Muscle layer of duodenum (tissue), 2 donors: ENCODE measurements at regions not wholly inside any gene's neighbourhood (a gene's known extent, or its start where the extent isn't known, plus 50 kb on each side); places are given as distances from the start of the nearest gene placed in this dataset.

Experiments used
- H3K27ac ChIP-seq: one replicate; pipeline ENCODE4 v1.7.0; 2013; ENCODE audit warnings: mild to moderate bottlenecking, low read length
- H3K27me3 ChIP-seq: one replicate; pipeline ENCODE4 v1.7.0; 2013; ENCODE audit warnings: low read depth, mild to moderate bottlenecking, control low read depth, low read length
- H3K36me3 ChIP-seq, 2 donors: one replicate each; pipeline ENCODE4 v1.7.0; 2013; ENCODE audit warnings: low read length in 2 of 2, control low read depth in 1 of 2, mild to moderate bottlenecking in 1 of 2; ENCODE audit not compliant: insufficient read depth in 2 of 2, control insufficient read depth in 1 of 2
- H3K4me1 ChIP-seq, 2 donors: one replicate each; pipeline ENCODE4 v1.7.0; 2013; ENCODE audit warnings: low read length in 2 of 2, mild to moderate bottlenecking in 2 of 2, control low read depth in 1 of 2, moderate library complexity in 1 of 2; ENCODE audit not compliant: insufficient read depth in 2 of 2, control insufficient read depth in 1 of 2
- H3K4me3 ChIP-seq, 2 donors: one replicate each; pipeline ENCODE4 v1.7.0; 2013; ENCODE audit warnings: low read length in 2 of 2, low read depth in 1 of 2, mild to moderate bottlenecking in 1 of 2
- H3K9me3 ChIP-seq, 2 donors: one replicate each; pipeline ENCODE4 v1.7.0; 2013; ENCODE audit warnings: low read length in 2 of 2, control low read depth in 1 of 2, mild to moderate bottlenecking in 1 of 2; ENCODE audit not compliant: control insufficient read depth in 1 of 2
- donor health status: healthy.

- Histone ChIP-seq H3K36me3 (no peaks in the 10 kb centered on the region), H3K27ac (no peak overlapping the region), H3K4me1 (no peaks in the 10 kb centered on the region), H3K4me3 (no peak overlapping the region), H3K9me3 (no peaks in the 10 kb centered on the region), H3K27me3 (no peaks in the 10 kb centered on the region)
Measured at GRCh38 chr4:126859872-126860271, 772.9 kb upstream of the INTU start.

- Histone ChIP-seq H3K4me1 (no peaks in the 10 kb centered on the region), H3K27ac (no peak overlapping the region), H3K4me3 (no peak overlapping the region), H3K36me3 (no peaks in the 10 kb centered on the region), H3K9me3 (no peaks in the 10 kb centered on the region), H3K27me3 (no peaks in the 10 kb centered on the region)
Measured at GRCh38 chr4:126860308-126860707, 772.4 kb upstream of the INTU start.

GRCh38 chr4:126869967-126870366, 762.8 kb upstream of the INTU start:
- H3K27me3 ChIP-seq, result no peaks in the 10 kb centered on the region
- H3K27ac ChIP-seq, result no peak overlapping the region
- H3K9me3 ChIP-seq, result peaks cover 0 to 2% of the 10 kb centered on the region in 2 donors
- no peak overlapping the region for H3K4me3 ChIP-seq
- H3K36me3 ChIP-seq, result no peaks in the 10 kb centered on the region
- no peaks in the 10 kb centered on the region for H3K4me1 ChIP-seq

- H3K4me1 ChIP-seq, result no peaks in the 10 kb centered on the region
- H3K27me3 ChIP-seq, result no peaks in the 10 kb centered on the region
- H3K4me3 ChIP-seq, result no peak overlapping the region
- H3K9me3 ChIP-seq, result peaks cover 0 to 2% of the 10 kb centered on the region in 2 donors
- no peaks in the 10 kb centered on the region for H3K36me3 ChIP-seq
- H3K27ac ChIP-seq, result no peak overlapping the region
Measured at GRCh38 chr4:126871810-126872209, 760.9 kb upstream of the INTU start.

- H3K27me3 ChIP-seq, result no peaks in the 10 kb centered on the region
- no peaks in the 10 kb centered on the region for H3K4me1 ChIP-seq
- H3K27ac ChIP-seq, result no peak overlapping the region
- H3K36me3 ChIP-seq, result no peaks in the 10 kb centered on the region
- H3K4me3 ChIP-seq, result no peak overlapping the region
- peaks cover 0 to 2% of the 10 kb centered on the region in 2 donors for H3K9me3 ChIP-seq
Measured at GRCh38 chr4:126874533-126874932, 758.2 kb upstream of the INTU start.

GRCh38 chr4:126888968-126889367, 743.8 kb upstream of the INTU start:
- Histone ChIP-seq H3K4me3 (no peak overlapping the region), H3K27me3 (no peaks in the 10 kb centered on the region), H3K9me3 (no peaks in the 10 kb centered on the region), H3K27ac (no peak overlapping the region), H3K4me1 (no peaks in the 10 kb centered on the region), H3K36me3 (no peaks in the 10 kb centered on the region)

- Histone ChIP-seq H3K36me3 (no peaks in the 10 kb centered on the region), H3K27ac (no peak overlapping the region), H3K27me3 (no peaks in the 10 kb centered on the region), H3K4me1 (no peaks in the 10 kb centered on the region), H3K9me3 (peaks cover 0 to 4% of the 10 kb centered on the region in 2 donors), H3K4me3 (no peak overlapping the region)
Measured at GRCh38 chr4:126890383-126890782, 742.4 kb upstream of the INTU start.

GRCh38 chr4:126890994-126891393, 741.8 kb upstream of the INTU start:
- H3K9me3 ChIP-seq, result peaks cover 0 to 4% of the 10 kb centered on the region in 2 donors
- H3K4me3 ChIP-seq, result no peak overlapping the region
- H3K36me3 ChIP-seq, result no peaks in the 10 kb centered on the region
- H3K27ac ChIP-seq, result no peak overlapping the region
- H3K27me3 ChIP-seq, result no peaks in the 10 kb centered on the region
- H3K4me1 ChIP-seq, result no peaks in the 10 kb centered on the region

- H3K27ac ChIP-seq, result no peak overlapping the region
- peaks cover 0 to 4% of the 10 kb centered on the region in 2 donors for H3K9me3 ChIP-seq
- no peak overlapping the region for H3K4me3 ChIP-seq
- no peaks in the 10 kb centered on the region for H3K27me3 ChIP-seq
- peaks cover 0 to 11% of the 10 kb centered on the region in 2 donors for H3K4me1 ChIP-seq
- H3K36me3 ChIP-seq, result no peaks in the 10 kb centered on the region
Measured at GRCh38 chr4:126894963-126895362, 737.8 kb upstream of the INTU start.

GRCh38 chr4:126895988-126896570, 736.7 kb upstream of the INTU start:
- Histone ChIP-seq H3K36me3 (no peaks in the 10 kb centered on the region), H3K27me3 (no peaks in the 10 kb centered on the region), H3K9me3 (peaks cover 0 to 4% of the 10 kb centered on the region in 2 donors), H3K4me3 (no peak overlapping the region), H3K4me1 (peaks cover 0 to 11% of the 10 kb centered on the region in 2 donors), H3K27ac (no peak overlapping the region)

GRCh38 chr4:126897038-126897437, 735.7 kb upstream of the INTU start:
- no peaks in the 10 kb centered on the region for H3K27me3 ChIP-seq
- H3K4me3 ChIP-seq, result no peak overlapping the region
- no peak overlapping the region for H3K27ac ChIP-seq
- H3K36me3 ChIP-seq, result no peaks in the 10 kb centered on the region
- H3K9me3 ChIP-seq, result peaks cover 0 to 4% of the 10 kb centered on the region in 2 donors
- peaks cover 0 to 11% of the 10 kb centered on the region in 2 donors for H3K4me1 ChIP-seq

- peaks cover 0 to 11% of the 10 kb centered on the region in 2 donors for H3K4me1 ChIP-seq
- no peak overlapping the region for H3K27ac ChIP-seq
- H3K9me3 ChIP-seq, result peaks cover 0 to 4% of the 10 kb centered on the region in 2 donors
- H3K36me3 ChIP-seq, result no peaks in the 10 kb centered on the region
- no peak overlapping the region for H3K4me3 ChIP-seq
- H3K27me3 ChIP-seq, result no peaks in the 10 kb centered on the region
Measured at GRCh38 chr4:126898815-126899214, 733.9 kb upstream of the INTU start.
